ENCODE measurements at regions not wholly inside any gene's neighbourhood (a gene's known extent, or its start where the extent isn't known, plus 50 kb on each side); places are given as distances from the start of the nearest gene placed in this dataset.

DNA sequence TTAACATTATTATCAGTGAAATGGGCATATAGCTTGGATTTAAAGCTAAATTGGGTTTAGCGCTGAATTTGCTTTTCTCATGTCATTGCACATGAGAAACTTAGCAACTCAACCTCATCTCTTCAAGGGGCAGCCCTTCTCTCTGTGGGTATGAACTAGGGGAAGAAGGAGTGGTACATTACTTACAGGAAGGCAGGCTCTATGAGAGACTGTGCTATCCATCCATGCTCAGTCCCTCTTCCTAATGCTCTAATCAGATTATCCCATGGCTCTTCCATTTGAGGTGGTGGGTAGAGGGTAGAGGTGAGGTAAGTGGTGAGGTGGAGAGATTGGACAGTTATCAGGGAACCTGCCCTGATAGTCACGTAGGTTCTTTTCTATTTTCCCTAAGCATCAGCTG, 343.7 kb upstream of the NOVA1 start:
- no peak for TF ChIP-seq EZH2 (IDR thresholded peaks at IDR 0.05; ENCODE audit: insufficient read depth, low read length)
- no peak for TF ChIP-seq CTCF (IDR thresholded peaks at IDR 0.05; ENCODE audit: insufficient read depth, low read depth, low read length)
